RCC 7860 (cell line): ENCODE measurements at regions not wholly inside any gene's neighbourhood (a gene's known extent, or its start where the extent isn't known, plus 50 kb on each side); places are given as distances from the start of the nearest gene placed in this dataset.
"Not testable (repeated sequence)": the region's sequence is repeated elsewhere in the genome, so short reads cannot be mapped to it uniquely, and the experiment has no call there.

Experiments used
- DNase-seq: peaks from one replicate; pipeline ENCODE4 v3.0.0-alpha.2; 2015; ENCODE audit warnings: low spot score
- FAIRE-seq: peaks from 2 replicates; lab custom pipeline; 2012; peaks lifted over from hg19 to GRCh38; lab: Jason Lieb, UNC

GRCh38 chr12:31906557-31907301 lies 52.5 kb upstream of the RESF1 start:
- no peak for DNase-seq
- no peak for FAIRE-seq

GRCh38 chr12:31903025-31903424 lies 56.2 kb upstream of the RESF1 start:
- FAIRE-seq (no peak), DNase-seq (no peak)

- DNase-seq = no peak
- FAIRE-seq = no peak
Observed at GRCh38 chr12:31900271-31900670, 58.9 kb upstream of the RESF1 start.

- no peak for FAIRE-seq
- DNase-seq = no peak
Observed at GRCh38 chr12:31899109-31899508, 60.1 kb upstream of the RESF1 start.

- no peak for FAIRE-seq
Observed at GRCh38 chr12:31897781-31898503, 61.3 kb upstream of the RESF1 start.

GRCh38 chr12:31897092-31897491 lies 62.1 kb upstream of the RESF1 start:
- FAIRE-seq, DNase-seq: not testable (repeated sequence)

More at GRCh38 chr12:31897781-31898503, 61.3 kb upstream of the RESF1 start:
- DNase-seq = peak; percentile 16

- FAIRE-seq (no peak), DNase-seq (no peak)
Observed at GRCh38 chr12:31896514-31897039, 62.6 kb upstream of the RESF1 start.

GRCh38 chr12:31895449-31896150 lies 63.6 kb upstream of the RESF1 start:
- DNase-seq (no peak), FAIRE-seq (no peak)

- DNase-seq (no peak), FAIRE-seq (no peak)
Observed at GRCh38 chr12:31890295-31891285, 68.6 kb upstream of the RESF1 start.

GRCh38 chr12:31887109-31887811 lies 72.0 kb upstream of the RESF1 start:
- FAIRE-seq = no peak
- no peak for DNase-seq

GRCh38 chr12:31882682-31883081 lies 76.5 kb upstream of the RESF1 start:
- not testable (repeated sequence) for FAIRE-seq, DNase-seq

GRCh38 chr12:31880340-31880739 lies 78.9 kb upstream of the RESF1 start:
- DNase-seq (no peak), FAIRE-seq (no peak)

GRCh38 chr12:31877884-31878283 lies 81.3 kb upstream of the RESF1 start:
- DNase-seq = no peak

GRCh38 chr12:31876568-31877424 lies 82.4 kb upstream of the RESF1 start:
- DNase-seq (no peak), FAIRE-seq (no peak)

More at GRCh38 chr12:31877884-31878283, 81.3 kb upstream of the RESF1 start:
- no peak for FAIRE-seq

GRCh38 chr12:31875609-31875964 lies 83.6 kb upstream of the RESF1 start:
- no peak for FAIRE-seq
- DNase-seq = no peak

GRCh38 chr12:31874961-31875608 lies 84.1 kb upstream of the RESF1 start:
- DNase-seq (peak; percentile 69), FAIRE-seq (no peak)

GRCh38 chr12:31872831-31873604 lies 86.2 kb upstream of the RESF1 start:
- FAIRE-seq = no peak
- no peak for DNase-seq
